ENCODE measurements at regions not wholly inside any gene's neighbourhood (a gene's known extent, or its start where the extent isn't known, plus 50 kb on each side); places are given as distances from the start of the nearest gene placed in this dataset.
"Not testable (repeated sequence)": the region's sequence is repeated elsewhere in the genome, so short reads cannot be mapped to it uniquely, and the experiment has no call there.

GRCh38 chr6:28771401-28772267 lies 152.2 kb downstream of the TRIM27 start:
- DNase-seq = no peak

DNA sequence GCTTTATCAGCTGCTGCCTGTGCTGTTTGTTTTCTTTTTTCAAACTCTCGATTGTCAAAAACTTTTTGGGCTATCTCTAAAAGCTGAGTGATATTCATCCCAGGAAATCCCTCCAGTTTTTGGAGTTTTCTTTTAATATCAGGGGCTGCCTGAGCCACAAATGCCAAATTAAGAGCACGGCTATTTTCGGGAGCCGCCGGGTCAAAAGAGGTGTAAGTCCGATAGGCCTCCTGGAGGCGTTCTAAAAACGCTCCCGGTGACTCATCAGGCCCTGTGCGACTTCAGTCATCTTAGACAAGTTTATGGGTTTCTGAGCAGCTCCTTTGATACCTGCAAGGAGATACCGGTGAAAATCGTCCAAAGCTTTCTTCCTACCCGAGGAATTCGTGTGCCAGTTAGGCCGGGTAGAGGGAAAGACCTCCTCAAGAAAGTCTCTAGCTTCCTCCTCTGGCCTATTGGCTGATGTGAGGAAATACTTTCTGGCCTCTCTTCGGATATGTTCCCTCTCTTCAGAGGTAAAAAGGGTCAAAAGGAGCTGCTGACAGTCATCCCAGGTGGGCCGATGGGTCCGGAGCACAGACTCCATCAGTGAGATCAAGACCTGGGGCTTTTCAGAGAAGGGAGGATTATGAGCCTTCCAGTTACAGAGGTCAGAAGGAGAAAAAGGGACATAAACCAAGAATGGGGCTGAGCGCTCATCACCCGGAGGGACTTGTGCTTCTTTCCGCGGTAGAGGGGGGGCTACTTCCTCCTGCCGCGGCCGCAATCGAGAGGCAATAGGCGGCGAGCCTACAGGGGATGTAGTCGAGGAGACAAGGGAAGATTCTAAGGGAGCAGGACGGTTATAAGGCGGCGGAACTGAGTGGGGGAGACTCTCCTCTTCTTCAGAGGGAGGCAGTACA lies 151.1 kb downstream of the TRIM27 start:
- no peak for DNase-seq

DNA sequence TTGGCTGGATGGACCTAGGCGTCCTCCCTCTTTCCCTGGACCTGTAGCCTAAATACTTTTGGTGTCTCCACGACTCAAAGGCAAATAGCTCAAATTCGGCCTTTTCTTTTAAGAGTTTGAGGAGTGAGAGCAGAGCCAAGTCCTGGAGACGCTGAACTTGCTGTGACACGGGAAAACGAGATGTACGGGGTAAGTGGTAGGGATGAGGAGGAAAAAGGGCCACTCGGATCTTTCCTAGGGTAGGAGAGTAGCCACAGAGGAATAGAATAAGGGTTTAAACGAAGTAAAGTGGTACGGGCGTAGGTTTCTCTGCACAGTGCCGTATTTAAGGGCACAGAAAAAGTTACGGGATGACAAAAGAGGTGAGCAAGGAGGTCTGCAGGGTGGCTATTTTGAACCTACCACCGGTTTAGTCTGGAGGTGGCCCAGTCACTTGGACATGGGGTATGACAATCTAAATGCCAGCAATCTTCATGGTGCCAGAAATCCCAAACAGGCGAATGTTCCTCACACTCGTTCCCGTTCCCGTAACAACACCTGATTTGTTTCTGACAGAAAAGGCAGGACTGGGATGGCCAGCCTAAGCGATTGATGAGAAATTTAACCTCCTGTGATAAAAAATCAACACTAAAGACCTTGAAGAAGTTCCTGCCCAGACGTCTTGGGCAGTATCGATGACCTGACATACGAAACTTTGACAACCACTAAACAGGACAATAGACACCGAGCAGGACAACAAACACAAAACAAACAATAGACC lies 149.3 kb downstream of the TRIM27 start:
- no peak for DNase-seq

DNA sequence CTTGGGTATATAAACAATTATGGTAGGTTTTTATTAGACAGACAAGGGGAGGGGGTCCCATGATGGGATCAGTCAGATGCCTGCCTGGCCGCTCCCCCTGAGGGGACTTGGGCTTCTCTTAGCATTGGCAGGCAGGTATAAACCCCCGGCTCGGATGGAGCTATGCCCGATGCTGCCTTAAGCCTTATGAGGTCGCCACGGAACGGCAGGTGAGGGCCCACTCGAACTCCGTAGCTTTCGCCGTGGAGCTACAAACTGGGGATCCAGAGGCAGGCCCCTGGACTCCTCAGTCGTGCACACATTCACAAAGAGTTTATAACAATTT lies 148.8 kb downstream of the TRIM27 start:
- DNase-seq = no peak

DNA sequence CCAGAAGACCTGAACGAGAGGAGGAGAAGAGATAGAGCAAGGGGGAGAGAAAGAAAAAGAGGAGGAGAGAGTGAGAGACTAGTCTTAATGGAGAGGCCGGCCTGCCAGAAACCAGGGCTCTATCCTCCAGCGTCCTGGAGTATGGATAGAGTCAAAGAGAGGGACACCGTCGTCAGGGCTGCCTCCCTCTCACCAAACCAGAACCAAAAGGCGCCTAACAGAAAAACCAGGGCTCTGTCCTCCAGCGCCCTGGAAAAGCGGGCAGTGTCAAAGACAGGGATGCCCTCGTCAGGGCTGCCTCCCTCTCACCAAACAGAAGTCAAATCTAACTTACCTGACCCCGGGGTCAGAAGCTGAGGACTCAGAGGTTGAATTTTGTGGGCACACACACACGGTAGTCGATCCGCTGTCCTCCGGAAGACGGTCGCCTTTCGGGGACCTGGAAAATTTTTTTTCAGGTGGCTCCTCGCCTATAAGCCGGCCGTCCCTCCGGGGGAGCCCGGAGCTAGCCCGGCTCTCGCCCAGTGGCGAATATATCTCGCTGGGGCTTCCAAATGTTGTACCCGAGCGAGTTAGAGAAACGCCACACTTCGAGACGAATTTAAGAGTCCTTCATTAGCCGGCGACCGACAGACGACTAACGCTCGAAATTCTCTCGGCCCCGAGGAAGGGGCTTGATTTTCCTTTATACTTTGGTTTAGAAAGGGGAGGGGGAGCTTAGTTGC lies 148.2 kb downstream of the TRIM27 start:
- no peak for DNase-seq

DNA sequence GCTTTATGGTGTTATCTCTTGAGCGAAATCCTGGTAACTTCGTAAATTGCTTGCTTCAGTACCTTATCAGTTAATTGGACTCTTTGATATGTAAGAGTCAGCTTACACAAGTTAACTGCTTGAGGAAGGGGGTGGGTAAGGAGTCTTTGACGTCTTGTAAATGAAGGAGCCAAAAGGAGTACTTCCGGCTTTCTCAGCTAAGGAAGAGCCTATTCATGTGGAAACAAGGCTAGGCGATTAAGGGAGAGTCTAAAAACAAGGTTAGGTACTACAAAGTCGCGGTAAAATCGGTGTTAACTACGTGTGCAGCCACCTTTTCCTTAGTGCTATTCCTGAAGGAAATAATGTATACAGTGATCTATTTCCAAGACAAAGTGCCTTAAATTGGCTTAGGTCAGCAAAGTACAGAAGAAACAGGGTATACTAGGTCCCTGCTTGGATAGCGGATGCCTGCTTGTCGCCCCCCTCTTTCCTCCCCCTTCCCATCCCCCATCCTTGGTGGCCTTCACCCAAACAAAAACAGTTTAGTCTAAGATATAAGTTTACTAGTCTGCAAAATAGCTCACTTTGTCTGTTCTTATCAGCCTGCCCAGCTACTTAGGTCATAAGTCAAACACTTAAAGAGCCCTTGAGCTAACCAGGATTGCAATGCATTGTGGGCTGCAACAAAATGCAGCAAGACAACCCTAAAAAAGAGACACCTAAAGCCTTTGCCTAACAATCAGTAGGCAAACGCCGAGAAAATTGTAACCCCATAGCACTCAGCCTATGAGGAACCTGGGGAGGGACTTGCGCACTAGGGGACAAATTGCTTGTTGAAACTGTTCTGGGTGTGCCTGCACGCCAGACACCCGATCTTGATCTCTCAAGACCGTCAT lies 147.3 kb downstream of the TRIM27 start:
- DNase-seq = no peak

DNA sequence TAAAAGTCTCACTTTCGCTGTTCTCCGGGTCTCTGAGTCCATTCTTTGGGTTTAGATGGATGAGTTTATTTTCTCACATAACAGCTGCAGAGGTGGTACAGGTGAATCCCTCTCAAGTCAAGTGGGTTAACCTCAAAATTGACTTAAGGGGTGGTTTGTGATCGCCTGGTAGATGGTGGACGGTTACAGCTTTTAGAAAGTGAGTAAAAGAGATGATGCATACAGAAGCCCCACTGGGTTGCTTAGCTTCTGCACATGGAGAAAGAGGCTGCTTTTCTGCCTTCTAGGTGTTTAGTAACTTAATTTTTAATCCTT lies 146.7 kb downstream of the TRIM27 start:
- DNase-seq = no peak

GRCh38 chr6:28782113-28782673 lies 141.6 kb downstream of the TRIM27 start:
- DNase-seq = no peak

GRCh38 chr6:28785962-28786679 lies 137.7 kb downstream of the TRIM27 start:
- no peak for DNase-seq

- no peak for DNase-seq
Measured at GRCh38 chr6:28789553-28790083, 134.2 kb downstream of the TRIM27 start.

DNA sequence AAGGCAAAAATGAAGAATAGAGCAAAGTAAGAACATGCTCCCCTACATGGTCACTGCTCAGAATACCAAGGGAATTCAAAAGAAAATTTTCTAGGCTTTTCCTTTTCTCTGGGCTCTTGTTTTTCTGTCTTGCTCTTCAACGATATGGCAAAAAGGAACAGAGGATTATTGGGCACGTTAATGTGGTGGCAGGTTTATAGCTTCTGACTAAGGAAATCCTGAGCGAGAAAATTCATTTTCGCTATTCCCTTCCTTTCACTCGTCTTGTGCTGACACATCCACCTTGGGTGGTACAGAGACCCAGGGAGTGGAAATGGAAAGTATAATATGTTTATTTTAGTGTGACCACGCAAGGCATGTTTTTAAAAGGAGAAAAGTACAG lies 132.8 kb downstream of the TRIM27 start:
- no peak for DNase-seq

DNA sequence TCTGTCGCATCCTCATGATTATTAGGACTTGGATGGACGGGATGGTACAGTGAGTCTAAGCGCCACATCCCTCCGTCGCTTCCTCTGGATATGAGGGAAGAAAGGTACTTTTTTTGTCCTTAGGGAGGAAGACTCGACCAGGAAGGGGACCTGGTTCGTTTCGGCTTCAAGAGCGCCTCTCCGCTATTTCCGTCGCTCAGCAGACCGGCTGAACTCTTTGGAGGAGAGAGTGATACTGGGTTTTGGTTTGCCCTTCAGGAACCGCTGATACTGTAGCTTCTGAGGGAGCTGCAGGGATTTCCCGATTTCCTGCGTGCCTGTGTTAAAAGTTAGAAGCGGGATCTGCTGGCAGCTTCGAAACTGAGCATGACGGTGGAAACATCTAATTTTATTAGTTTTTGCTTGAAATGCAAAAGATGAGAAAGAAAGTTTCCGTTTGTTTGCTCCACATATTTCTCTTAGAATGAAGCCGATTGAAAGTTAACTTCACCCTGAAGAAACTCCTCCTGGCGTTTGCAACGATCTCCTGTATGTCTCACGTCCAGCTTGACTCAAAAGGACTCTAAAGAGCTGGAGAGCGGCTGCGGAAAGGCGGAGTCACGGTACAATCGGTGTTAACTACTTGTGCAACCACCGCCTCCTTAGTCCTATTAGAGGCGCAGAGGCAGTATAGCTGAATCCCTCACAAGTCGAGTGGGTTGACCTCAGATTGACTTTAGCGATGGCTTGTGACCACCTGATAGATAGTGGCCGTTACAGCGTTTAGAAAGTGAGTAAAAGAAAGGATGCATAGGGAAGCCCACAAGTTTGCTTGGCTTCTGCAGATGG lies 129.4 kb downstream of the TRIM27 start:
- no peak for DNase-seq

DNA sequence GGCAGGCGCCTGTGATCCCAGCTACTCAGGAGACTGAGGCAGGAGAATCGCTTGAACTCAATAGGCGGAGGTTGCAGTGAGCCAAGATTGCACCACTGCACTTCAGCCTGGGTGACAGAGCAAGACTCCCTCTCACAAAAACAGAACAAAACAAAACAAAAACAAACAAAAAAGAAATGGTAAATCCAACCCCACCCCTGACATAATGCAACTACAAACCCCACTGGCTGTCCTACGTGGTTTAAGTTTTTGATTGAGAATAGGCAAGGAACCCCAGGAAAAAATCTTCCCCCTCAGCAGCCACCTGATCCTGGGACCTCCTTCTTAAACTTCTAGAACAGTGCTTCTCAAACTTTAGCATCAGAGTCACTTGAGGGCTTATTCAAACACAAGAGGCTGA lies 123.1 kb downstream of the TRIM27 start:
- not testable (repeated sequence) for DNase-seq

DNA sequence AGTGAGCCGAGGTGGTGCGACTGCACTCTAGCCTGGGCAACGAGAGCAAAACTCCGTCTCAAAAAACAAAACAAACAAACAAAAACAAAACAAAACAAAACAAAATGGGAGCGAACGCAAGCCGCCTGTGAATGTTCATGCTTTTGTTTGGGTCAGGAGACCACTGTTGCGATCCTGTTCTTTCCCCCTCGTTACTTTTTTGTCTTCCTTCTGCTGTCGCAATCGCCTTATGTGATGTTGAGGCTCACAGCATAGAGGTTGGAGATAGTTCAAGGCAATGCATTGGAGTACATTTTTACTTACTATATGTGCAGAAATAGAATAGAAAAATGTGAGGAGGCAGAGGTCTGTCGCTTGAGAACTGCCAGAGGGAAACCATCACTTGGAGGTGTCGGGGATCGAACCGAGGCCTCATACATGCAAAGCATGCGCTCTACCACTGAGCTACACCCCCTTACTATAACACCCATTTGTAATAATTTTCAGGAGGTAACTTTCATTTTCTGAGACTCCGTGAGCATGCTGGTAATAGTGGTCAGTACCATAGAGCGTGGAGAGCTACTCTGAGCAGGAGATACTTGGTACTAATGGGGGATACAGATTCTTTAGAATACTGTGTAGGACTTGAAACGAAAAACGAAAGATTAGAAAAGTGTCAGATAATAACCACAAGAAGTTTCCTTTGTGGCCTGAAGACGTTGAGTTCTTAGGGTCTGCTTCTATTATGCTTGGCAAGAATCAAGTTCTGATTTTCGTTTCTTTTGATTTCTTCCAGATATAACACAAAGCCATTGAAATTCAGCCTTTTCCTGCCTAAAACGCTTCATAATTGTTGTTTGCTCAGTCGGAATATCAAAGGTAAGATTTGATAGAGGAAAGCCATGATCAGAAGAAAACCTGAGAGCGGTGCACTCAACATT lies 121.1 kb downstream of the TRIM27 start:
- no peak for DNase-seq

GRCh38 chr6:28803337-28803709 lies 120.5 kb downstream of the TRIM27 start:
- no peak for DNase-seq

DNA sequence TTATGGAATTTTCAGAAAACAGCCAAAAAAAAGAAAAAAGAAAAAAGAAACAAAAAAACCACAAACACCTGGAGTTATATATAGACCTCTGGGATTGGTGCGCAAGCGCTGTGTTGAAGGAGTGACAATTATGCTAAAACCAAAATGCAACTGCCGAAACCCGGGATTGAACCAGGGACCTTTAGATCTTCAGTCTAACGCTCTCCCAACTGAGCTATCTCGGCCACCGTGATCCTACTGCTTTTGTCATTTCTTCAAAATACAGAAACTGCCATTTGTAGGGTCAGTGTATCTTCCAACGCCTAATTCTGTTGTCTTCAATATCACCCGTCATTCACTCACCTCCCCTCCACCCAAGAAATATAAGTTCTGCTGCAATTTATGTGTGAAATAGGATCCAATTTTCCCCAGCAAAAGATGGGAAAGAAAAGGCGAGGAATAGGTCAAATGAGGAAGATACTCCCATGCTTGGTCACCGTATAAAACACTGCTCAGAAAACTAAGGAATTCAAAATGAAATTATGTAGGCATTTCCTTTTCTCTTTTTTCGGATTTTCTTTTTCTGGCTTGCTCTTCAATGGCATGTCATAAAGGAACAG lies 116.0 kb downstream of the TRIM27 start:
- no peak for DNase-seq

DNA sequence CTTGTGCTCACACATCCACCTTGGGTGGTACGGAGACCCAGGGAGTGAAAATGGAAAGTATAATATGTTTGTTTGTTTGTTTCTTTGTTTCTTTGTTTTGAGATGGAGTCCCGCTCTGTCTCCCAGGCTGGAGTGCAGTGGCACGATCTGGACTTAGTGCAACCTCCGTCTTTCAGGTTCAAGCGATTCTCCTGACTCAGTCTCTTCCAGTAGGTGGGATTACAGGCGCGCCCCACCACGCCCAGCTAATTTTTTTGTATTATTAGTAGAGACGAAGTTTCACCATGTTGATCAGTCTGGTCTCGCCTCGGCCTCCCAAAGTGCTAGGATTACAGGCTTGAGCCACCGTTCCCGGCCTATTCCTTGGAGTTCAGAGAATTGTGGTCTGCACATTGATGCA lies 115.4 kb downstream of the TRIM27 start:
- no peak for DNase-seq

Data from stimulated activated CD4-positive, alpha-beta T cell treated with anti-CD3 and anti-CD28 coated beads, Interleukin-4, amount 100 ng/mL, for 1 hour (primary cell).